Inferior parietal cortex (tissue), 1 donor: ENCODE measurements at regions not wholly inside any gene's neighbourhood (a gene's known extent, or its start where the extent isn't known, plus 50 kb on each side); places are given as distances from the start of the nearest gene placed in this dataset.
A peak's percentile ranks its signal among the peaks of the same experiment; 100 is the strongest.
"Not testable (repeated sequence)": the region's sequence is repeated elsewhere in the genome, so short reads cannot be mapped to it uniquely, and the experiment has no call there.

Experiments
- DNase-seq: peaks from one replicate; pipeline ENCODE4 v3.0.0-alpha.2; 2016; ENCODE audit errors: extremely low spot score

DNA sequence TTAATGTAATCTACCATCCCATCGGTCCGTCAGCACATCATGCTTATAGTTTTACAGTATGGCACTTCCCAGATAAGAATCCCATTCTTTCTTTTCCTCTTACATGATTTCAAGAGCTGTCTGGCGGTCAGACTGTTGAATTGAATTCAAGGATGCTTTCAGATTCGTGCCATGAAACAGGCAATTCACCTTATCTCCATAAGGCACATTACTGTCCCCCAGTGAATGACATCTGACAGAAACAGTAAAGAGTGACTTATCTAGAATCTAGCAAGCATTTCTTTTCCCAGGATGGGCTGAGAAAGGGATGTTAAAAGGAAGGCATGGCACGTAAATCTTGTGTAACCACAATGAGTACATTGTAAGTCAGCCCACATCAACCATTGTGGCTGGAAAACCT, 61.1 kb upstream of the SEM1 start:
- no peak for DNase-seq

DNA sequence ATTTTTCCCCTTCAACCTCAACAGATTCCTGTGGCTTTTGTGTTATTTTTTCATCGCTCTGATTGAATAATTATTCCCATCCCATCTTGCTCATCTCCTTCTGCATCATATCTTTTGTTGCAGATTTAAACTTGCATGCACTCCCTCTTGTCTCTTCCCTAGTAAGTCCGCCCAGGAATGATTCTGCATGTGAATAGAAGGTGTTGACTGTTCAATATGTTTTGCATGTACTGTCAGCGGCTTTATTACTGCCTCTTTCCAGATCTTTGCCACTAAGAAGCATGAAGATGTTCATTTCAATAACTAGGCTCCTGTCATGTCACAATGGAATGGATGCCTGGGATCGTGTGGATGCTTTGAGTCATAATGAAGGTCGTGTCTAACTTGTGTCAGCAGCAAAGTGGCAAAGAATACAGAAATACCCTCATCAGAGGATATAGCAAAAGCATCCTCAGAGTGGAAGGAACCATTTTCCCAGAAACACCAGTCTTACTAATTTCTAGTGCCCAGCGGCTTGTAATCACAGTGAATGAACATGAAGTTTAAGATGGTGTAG, 62.6 kb upstream of the SEM1 start:
- no peak for DNase-seq

DNA sequence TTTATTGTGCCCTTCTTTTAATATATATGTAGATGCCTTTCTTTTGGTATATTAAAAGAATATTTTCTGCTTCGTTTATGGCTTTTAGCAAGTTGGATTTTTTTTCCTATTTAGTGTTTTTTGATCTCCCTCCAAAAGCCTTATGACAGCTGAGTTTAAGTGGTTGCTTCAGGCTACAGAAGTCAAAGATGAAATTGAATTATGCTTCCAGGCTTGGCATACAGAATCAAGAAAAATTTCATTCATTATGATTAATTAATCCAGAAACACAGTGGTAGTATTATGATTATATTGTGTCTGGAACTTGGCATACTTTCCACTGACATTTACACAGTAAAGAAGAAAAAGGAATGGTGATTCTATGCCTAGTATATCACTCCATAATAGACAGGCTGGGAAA, 63.8 kb upstream of the SEM1 start:
- no peak for DNase-seq

DNA sequence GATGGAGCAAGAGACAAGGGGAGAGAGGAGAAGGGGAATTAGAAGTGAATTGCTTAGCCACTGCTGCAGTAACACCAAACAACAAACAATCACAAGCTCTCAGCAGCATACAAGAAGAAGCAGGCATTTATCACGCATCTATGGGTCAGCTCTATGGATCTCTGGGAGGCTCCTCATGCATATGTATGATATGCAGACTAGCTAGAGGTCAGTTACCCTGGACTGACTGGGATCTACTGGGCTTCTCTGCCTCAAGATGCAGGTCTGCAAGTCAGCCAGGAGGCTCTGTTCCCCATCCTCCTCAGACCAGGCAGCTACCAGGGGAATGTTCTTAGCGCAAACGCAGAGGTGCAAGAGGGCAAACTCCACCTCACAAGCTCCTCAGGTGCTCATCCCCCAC, 64.7 kb upstream of the SEM1 start:
- no peak for DNase-seq

DNA sequence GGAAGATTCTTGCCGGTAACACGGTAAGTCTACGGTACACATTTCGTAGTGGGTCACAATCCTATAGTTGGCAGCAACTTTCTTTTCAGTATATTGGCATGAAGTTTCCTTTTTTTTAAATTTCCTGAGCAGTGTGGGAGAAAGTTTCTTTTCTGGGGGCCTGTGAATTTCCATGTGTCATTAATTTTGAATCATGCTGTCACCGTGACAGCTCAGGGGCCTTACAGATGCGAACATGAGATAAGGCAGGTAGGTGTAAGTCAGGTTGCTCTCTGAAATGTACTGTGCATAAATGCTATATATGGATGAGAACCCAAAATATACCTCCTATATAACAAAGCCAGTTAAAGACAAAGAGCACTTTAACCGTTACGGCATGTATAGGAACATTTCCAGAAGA, 65.4 kb upstream of the SEM1 start:
- no peak for DNase-seq

DNA sequence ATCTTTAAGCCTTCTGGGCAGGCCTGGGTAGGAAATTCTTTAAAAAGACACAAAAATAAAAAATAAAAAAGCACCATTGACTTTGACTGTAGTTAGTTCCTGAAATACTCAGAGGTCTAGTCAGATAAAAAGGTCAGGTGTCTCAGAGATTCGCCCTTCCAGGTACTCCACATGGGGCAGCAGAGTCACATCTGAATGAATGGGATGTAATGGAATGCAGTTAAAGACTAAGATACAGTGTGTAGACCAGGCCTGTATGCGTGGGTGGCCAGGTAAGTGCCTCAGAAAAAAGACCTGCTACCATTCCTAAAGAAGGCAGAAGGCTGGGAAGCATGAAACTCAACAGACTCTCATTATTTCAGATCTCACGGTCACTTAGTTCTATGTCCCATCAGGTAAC, 68.6 kb upstream of the SEM1 start:
- no peak for DNase-seq

DNA sequence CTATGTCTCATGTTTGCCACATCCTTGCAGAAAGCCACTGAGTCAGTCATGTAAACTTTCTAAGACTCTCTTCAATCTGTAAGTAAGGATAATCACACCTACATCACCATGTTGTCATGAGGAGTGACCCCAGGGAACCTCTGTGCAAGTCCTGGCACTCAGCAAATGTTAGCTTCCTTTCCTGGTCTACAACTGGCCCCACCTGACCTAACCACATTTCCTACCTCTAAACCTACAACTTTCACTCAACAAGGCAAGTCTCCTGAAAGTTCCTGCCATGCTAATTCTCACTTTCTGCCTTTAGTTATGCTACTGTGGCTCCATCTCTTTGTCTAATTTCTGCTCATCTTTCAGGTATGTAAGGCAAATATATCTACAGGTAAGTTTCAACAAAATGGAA, 72.3 kb upstream of the SEM1 start:
- no peak for DNase-seq

DNA sequence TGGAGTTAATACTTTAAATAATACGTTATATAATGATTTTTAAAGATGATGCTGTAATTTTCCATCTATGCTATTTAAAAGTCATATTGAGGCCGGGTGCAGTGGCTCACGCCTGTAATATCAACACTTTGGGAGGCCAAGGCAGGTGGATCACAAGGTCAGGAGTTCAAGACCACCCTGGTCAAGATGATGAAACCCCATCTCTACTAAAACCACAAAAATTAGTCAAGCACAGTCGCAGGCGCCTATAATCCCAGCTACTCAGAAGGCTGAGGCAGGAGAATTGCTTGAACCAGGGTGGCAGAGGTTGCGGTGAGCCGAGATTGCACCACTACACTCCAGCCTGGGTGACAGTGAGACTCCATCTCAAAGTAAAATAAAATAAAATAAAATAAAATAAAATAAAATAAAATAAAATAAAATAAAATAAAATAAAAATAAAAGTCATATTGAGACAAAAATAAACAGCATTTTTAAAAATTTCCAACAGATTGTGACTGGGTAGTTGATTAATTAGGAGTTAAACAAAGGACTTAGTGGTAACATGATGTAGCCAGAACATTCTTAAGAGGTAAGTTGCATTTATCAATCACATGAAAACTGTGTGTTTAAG, 73.1 kb upstream of the SEM1 start:
- DNase-seq = not testable (repeated sequence)

DNA sequence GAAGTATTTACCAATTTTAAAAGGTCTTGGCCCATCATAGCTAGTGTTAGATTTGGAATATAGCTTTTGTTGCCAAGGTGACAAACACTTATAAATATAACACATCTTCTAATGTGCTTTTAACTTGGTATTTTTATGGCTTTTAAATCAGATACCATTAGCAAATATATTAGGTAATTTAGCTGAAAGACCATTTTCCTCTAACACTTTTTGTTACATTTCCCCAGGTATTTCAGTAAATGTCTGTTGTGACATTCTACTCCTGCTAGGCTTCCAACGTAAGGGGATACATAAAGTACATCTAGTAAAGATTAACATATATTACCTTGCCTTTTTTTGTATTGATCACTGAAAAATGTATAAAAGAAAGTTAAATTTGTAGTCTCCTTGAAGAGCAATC, 75.0 kb upstream of the SEM1 start:
- DNase-seq = no peak

DNA sequence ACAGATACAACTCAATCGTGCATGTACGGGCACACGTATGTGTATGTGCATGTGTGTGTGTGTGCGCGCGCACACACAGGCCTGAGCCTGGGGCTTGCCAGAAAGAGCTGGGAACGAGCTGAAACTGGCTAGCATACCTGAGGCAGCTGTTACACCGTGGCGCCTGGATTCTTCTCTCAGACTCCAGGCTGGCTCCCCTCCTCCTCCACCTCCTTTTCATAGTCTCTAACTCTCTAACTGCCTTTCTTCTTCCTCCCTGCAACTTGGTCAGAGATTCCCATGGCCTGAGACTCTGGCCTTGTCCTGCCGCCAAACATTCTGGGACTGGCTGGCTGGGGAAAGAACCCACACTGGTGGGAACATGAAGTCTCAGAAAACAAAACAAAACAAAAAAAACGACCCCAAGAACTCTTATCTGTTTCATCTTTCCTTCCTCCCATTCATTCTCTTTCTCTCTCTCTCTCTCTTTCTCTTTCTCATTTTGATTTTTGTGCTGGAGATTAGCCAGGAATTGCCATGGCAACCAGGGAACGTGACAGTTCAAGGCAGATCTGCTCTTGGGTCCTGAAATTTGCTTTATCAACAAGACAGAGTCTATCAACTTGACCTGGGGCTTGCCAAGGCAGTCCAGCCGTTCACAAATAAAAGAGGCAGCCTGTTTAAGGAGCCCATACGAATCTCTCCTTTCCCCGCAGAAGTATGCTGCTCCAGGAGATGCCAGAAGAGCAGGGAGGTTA, 76.8 kb upstream of the SEM1 start:
- no peak for DNase-seq

DNA sequence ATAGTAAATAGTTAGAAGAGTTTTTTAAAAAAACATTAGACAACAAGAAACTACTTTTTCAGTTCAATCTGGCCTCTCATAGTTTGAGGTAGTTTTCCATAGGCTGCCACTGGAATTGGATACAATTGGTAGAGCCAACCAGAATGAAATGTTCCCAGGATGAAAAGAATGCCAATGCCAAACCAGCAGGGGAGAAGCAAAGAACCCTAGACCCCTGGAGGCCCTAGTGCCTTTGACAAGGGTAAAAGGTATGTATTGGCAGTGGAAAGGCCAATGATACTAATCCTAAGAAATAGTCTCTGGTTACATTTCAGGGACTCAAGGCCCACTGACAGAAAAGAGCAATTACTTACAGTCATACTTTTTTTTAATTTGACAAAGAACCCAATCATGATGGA, 77.4 kb upstream of the SEM1 start:
- no peak for DNase-seq

DNA sequence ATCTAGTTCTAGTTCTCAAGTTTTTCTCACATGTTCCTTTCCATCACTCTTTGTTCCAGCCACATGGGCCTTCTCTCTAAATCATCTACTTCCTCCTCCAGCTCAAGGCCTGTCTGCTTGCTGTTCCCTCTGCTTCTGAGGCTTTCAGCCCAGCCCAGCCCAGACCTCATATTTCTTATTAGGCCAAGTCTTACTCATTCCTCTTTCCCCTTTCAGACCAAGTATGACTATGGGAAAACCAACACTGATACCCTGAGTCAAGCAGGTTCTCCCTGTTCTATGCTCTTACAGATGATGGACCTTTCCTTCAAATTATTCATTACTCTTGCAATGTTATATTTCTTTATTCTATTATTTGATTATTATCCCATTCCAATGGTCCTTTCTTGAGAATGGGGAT, 80.3 kb upstream of the SEM1 start:
- no peak for DNase-seq

DNA sequence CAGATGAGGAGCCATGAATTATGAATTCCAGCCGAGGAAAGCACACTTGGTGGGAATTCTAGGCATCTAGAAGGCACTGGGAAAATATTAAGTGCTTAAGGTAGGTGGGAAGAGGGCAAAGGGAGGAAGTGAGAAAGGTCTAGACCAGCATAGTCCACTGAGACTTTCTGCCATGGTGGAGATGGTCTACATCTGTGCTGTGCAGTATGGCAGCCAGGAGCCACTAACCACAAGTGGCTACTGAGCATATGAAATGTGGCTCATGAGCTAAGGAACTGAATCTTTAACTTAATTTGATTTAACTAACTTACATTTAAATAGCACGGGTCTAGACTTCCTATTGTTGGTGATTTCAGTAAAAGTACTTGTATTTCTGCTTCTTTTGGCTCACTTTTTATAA, 82.5 kb upstream of the SEM1 start:
- no peak for DNase-seq

DNA sequence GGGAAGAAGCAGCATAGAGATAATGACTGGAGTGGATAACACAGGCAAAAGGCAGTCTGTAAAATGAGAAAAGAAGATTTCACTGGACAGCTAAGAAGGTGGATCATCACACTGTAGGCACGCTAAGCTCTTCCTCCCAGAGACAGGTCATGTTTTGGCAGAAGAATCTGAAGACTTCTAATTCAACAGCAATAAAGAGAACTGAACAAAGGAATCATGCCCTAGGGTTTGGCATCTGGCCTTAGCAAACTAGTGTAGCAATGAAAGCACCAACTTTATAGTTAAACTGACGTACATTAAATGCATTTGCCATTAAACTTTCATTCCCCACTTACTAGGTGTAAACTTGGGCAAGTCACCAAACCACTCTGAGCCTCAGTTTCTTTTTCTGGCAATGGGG, 84.4 kb upstream of the SEM1 start:
- DNase-seq = no peak

DNA sequence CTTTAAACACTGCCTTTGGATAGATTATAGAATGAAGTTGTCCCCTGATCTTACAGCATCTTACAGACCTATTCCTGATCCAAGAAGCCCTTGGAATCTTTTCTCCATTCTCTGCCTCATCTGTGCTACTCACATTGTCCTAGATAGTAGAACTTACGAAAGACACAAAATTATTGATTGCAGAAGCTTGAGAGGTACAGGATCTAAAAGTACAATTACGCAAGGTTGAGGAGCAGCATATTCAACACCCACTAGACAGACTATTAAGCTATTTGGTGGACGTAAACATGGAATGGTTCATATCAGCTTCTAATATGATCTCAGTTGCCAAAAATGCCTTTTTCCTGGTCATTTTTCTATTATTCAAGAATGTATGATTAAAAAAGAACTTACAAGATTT, 90.5 kb upstream of the SEM1 start:
- DNase-seq = no peak

DNA sequence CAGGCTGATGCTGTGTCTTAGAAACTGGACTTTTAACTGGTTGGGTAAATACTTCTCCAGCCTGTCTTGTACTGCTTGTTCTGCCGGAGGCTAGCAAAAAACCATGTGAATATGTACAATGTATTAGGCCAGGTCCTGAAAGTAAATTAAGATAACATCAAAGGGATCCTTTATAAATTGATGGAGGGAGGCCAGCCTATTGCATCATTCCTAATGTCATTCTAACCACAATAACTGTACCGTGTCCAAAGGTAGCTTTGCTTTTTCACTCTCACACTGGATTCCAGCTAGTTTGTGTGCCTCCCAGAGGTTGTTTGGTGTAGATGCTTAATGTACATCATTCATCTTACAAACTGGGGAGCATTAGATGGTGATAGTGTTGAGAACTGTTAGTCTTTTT, 91.2 kb upstream of the SEM1 start:
- no peak for DNase-seq

DNA sequence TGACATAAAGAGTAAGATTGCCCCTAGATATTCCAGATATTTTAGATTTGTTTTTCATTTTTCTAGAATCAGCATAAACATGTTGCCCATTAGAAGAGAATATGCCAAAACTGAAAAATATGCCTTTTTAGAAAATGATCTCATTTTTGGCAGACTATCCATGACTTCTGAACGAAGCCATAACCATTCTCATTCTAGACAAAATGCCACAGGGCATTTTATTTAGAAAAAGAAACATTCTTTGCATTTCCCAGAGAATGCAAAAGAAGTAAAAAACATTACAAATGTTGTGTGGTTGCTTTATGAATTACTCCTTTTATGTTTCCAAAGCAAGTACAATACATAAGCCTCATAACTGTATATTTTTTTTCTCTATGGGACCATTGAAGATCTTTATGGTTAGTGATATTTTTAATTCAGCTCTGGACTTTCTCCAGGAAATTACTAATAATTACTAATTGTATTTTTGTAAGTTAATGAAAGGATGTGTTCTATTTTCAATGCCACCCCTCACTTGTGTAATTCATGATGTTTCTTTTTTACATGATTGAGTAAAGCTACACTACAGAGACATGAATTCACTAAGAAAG, 109.6 kb upstream of the SEM1 start:
- no peak for DNase-seq

DNA sequence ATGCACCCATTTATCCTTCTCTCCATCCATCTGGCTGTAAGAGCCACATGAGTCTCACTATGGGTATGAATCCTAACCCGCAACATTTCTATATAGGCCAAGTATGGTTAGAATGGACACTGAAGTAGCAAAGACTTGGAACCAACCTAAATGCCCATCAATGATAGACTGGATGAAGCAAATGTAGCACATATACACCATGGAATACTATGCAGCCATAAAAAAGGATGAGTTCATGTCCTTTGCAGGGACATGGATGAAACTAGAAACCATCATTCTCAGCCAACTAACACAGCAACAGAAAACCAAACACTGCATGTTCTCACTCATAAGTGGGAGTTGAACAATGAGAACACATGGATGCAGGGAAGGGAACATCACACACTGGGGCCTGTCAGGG, 111.5 kb upstream of the SEM1 start:
- not testable (repeated sequence) for DNase-seq

DNA sequence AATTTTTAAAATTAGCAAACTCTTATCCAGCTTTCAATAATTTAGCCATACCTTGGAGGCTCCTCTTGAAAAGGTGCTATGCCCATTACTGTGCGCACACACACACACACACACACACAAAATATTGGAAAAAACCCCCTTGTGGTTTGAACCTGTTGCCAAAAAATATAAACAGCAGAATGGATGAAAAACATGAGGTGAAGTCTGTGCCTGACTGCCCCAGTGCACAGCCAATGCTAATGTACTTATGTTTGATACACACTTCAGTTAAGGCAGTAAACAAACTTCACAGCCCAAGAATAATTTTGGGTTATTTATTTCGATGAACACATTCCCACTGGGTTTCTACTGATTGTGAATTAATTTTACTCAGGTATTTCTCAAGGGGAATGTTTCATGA, 113.2 kb upstream of the SEM1 start:
- DNase-seq = no peak

DNA sequence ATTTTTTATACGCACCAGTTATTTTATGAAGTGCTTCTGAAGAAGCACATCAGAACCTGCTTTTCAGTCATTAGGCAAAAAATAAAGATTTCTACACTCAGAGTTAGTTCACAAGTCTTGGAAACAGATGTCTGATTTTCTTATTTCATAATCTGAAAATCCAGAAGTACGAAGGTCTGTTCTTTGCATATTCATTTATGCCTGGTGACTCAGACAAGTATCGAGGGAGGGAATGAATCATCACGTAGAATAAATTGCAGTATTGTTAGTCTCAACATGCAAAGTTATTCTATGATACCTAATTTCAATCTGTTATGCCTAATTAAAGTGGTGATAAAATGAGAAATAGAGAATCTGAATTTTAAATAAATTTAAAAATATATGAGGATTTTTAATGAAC, 113.6 kb upstream of the SEM1 start:
- peak; percentile 49 for DNase-seq

DNA sequence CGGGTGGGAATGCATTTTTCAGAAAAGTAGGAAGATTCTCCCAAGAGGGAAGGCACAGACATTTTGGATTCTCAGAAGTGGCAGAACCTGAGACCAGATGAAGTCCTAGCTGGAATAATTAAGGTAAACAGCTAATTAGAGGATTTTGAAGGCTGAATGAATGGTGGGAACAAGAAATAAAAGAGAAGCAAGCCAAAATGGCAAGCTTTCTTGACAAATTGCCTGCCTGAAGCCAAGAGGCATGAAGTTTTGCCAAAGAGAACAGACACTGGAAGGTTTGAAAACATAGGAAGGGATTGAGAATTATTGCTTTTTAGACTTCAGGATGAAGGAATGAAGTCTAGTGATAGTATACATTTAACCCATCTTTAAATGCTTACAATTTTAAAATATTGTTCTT, 115.0 kb upstream of the SEM1 start:
- no peak for DNase-seq

DNA sequence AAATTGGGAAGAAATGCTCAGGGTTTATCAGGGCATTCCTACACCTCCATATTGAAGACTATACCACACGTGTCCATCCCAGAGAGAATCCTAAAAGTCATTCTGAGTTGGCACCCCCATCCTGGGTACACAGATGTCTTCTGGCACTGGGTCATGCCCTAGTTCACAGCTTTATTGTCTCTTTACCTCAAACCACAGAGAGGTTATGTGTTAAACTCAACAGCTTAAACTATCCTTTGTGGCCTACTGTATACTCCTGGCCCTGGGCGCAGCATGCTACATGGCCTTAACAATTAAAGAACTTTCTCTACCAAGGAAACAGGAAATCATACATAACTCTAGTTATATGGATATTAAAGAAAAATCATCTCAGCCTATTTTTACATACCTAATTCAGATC, 115.6 kb upstream of the SEM1 start:
- DNase-seq = no peak

DNA sequence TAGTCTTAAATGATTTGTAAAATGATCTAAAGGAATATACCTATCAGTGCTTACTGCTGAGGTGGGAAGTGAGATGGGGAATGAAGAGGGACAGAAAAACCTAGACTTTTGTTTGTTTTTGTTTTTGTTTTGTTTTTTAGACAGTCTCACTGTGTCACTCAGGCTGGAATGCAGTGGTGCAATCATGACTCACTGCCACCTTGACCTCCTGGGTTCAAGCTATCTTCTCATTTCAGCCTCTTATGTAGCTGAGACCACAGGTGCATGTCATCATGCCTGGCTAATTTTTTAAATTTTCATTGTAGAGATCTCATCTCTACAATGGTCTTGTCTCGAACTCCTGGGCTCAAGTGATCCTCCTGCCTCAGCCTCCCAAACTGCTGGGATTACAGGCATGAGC, 116.4 kb upstream of the SEM1 start:
- DNase-seq = no peak
